GM21447 (cell line): ENCODE measurements at regions not wholly inside any gene's neighbourhood (a gene's known extent, or its start where the extent isn't known, plus 50 kb on each side); places are given as distances from the start of the nearest gene placed in this dataset.

ENCODE experiments used
- ATAC-seq: cut with Tn5 transposase; IDR thresholded peaks from one replicate; pipeline ENCODE4 v1.9.1; 2021; ENCODE audit not compliant: unreplicated experiment

GRCh38 chr13:91181892-91182291 lies 165.6 kb upstream of the MIR17HG start:
- ATAC-seq = no peak

- no peak for ATAC-seq
These were observed 163.1 kb upstream of the MIR17HG start for GRCh38 chr13:91184244-91184926.

DNA sequence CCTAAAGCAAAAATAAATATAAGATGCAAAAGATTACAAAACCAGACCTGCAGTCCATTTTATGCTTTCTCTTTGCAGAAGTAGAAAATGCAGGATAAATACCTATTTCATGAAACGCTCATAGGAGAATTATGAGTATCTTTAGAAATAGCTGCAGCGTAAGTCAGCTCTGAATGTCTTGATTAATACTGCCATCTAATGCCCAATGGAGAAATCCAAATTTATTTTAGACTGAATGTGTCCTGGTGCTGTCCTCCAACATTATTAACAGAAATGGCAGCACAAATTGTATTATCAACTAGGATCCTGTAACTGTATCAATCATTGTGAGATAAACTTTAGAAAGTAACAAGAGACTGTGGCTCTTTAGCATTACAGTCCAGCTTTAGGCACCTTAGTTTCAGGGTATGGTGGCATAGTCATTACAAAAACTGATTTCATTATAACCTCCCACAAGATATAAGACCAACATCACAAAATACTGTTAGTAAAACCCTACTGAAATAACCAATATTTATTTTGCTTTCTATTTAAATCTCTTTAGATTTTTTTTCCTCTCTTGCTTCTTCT lies 162.1 kb upstream of the MIR17HG start:
- no peak for ATAC-seq

DNA sequence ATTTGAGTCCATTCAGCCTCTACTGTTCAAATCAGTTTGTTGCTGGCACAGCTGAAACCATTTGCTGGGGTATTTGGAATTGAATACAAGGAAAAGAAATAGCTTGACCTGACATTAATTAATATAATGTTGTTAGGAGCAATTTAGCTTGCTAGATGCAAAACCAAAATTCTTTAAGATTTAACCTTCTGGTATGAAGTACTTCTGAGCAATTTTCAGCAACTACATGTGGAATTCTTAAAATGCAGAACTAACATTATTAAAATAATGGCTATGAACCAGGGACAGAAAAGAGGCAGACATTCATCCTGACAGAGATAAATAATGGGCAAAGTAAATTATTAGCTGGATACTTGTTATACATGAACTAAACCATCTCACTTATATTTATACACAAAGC lies 160.0 kb upstream of the MIR17HG start:
- ATAC-seq = no peak

- ATAC-seq = no peak
These were observed 158.0 kb upstream of the MIR17HG start for GRCh38 chr13:91189506-91189905.

- no peak for ATAC-seq
These were observed 154.1 kb upstream of the MIR17HG start for GRCh38 chr13:91193358-91193757.

DNA sequence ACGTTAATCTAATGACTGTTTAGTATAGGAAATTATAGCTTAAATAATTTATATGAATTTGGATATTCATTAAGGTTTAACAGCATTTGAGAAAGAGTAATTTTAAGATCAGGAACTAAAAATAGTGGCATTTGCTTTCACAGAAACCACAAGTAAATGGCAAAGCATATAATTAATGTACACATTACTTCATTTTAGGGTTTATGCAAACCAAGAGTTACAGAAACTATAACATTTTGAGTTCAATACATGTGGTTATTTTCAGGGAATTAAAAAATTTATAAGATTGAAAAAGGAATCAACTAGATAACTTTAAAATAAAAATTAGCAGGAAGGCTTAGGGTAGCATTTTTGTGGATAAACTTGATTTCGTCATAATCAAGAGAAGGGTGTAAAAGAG lies 151.7 kb upstream of the MIR17HG start:
- ATAC-seq = no peak

GRCh38 chr13:91196958-91197357 lies 150.5 kb upstream of the MIR17HG start:
- ATAC-seq = no peak

DNA sequence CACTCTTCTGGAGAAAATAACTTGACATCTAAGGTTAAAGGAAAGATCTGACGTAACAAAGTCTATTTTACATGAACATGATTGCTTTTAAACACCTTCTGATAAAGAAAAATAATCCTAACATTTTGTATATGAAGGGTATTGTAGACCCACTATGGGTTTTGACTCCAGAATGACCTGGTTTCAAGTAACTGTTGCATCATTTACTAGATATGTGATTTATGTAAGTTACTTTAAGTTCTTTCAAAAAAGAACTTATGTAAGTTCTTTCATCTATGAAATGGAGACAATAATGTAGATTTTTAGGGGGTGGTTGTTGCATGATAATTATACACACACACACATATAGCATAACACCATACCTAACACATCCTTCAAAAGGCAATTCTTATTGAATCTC lies 147.6 kb upstream of the MIR17HG start:
- no peak for ATAC-seq

- no peak for ATAC-seq
These were observed 147.0 kb upstream of the MIR17HG start for GRCh38 chr13:91200486-91200885.

GRCh38 chr13:91203430-91203829 lies 144.1 kb upstream of the MIR17HG start:
- ATAC-seq = no peak

DNA sequence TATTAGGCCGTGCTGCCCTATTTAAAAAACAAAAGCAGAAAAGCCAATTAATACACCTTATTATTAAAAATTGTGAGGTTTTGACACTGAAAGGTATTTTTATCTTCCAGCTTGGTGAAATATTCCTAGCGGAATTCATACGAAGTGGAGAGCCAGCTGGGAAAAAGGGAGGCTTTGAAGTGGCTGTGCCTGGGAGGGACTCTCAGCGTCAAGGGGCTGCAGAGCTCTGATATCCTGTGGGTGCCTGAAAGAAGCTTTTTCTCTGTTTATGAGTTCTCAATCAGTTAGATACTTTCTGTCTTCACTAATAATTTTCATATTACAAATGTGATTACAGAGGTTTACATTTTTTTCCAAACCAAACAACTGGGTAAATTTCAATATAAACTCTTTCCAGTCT lies 140.2 kb upstream of the MIR17HG start:
- ATAC-seq = no peak

GRCh38 chr13:91211510-91211909 lies 136.0 kb upstream of the MIR17HG start:
- ATAC-seq = no peak

- no peak for ATAC-seq
These were observed 135.3 kb upstream of the MIR17HG start for GRCh38 chr13:91212231-91212630.

- ATAC-seq = no peak
These were observed 133.5 kb upstream of the MIR17HG start for GRCh38 chr13:91214031-91214430.

- no peak for ATAC-seq
These were observed 130.4 kb upstream of the MIR17HG start for GRCh38 chr13:91216928-91217700.

DNA sequence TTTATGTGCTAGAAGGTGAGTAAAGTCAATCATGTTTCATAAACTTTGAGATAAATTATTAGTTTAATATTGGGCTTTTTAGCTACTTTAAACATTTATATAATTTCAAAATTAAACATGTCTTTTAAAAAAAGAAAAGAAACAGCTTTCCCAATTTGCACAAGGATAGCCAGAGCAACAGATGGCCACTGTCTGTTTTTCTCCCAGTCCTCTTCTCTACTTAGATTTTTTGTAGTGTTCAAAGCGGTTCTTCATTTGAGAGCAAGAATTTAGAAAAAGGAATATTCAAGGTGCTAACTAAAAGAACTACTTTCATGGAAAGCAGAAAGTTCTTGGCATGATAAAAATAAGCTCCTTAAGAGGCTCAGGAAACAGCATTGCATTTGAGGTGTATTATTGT lies 128.3 kb upstream of the MIR17HG start:
- no peak for ATAC-seq

GRCh38 chr13:91220872-91221271 lies 126.6 kb upstream of the MIR17HG start:
- no peak for ATAC-seq

DNA sequence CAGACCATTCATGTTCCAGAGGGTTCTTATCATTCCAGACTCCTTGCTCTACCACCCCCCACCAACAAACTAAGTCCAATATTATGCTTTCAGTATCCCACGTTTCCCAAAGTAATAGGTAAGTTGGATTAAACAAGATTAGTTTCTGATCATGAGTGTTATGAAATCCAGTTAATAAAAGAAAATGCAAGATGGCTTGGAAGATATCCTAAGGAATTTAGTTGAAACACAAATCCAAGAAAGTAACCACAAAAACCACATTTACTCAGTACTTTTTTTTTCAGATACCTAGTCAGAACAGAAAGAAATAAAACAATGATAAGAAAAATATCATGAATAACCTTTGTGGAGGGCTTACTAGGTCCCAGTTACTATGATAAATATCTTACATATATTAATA lies 119.4 kb upstream of the MIR17HG start:
- ATAC-seq = no peak

- no peak for ATAC-seq
These were observed 118.5 kb upstream of the MIR17HG start for GRCh38 chr13:91228940-91229339.

GRCh38 chr13:91232716-91233115 lies 114.8 kb upstream of the MIR17HG start:
- no peak for ATAC-seq

GRCh38 chr13:91233291-91233690 lies 114.2 kb upstream of the MIR17HG start:
- no peak for ATAC-seq
